PC-3 (cell line): ENCODE measurements at regions not wholly inside any gene's neighbourhood (a gene's known extent, or its start where the extent isn't known, plus 50 kb on each side); places are given as distances from the start of the nearest gene placed in this dataset.

Experiments used
- ATAC-seq: fragments of 200-7000 bp; cut with Tn5 transposase; 2 replicates; pipeline ENCODE4 v1.9.1; 2020; ENCODE audit warnings: mild to moderate bottlenecking, moderate library complexity
- BruUV-seq: library from RNA; stranded (reverse); fragments of 400-500 nt; replicated peaks from 2 replicates; lab custom pipeline; 2021; lab: Mats Ljungman, UMichigan
- CTCF ChIA-PET: fragments of 300-600 bp; sonication (Branson Sonifier 250); formaldehyde crosslinking; loops from one replicate; lab custom pipeline; 2022; ENCODE audit warnings: antibody characterized with exemption; lab: Charles Lee
- POLR2A ChIA-PET: fragments of 300-600 bp; sonication (Branson Sonifier 250); formaldehyde crosslinking; loops from one replicate; lab custom pipeline; 2022; ENCODE audit warnings: antibody characterized with exemption; ENCODE audit not compliant: unreplicated experiment; lab: Charles Lee
- DNase-seq: peaks from one replicate; pipeline ENCODE4 v3.0.0-alpha.2; 2015
- H2AFZ ChIP-seq: fragments of 300-600 bp; sonication (generic); 2 replicates; pipeline ENCODE4 v1.6.0; 2016; ENCODE audit warnings: antibody characterized with exemption, low read length
- H3F3A ChIP-seq: fragments of 300-600 bp; sonication (generic); one replicate; pipeline ENCODE4 v1.6.0; 2017; ENCODE audit warnings: antibody characterized with exemption, low read length, control low read depth, mild to moderate bottlenecking; ENCODE audit not compliant: unreplicated experiment
- H3K27ac ChIP-seq: fragments of 300-600 bp; sonication (generic); 2 replicates; pipeline ENCODE4 v1.5.1; 2016; ENCODE audit warnings: mild to moderate bottlenecking, low read length
- H3K27me3 ChIP-seq: fragments of 300-600 bp; sonication (generic); 2 replicates; pipeline ENCODE4 v1.6.1; 2016; ENCODE audit warnings: low read length, mixed read lengths
- H3K36me3 ChIP-seq: fragments of 300-600 bp; sonication (generic); 2 replicates; pipeline ENCODE4 v1.6.1; 2016; ENCODE audit warnings: low read depth, mixed run types, low read length, mixed read lengths
- H3K4me1 ChIP-seq: fragments of 300-600 bp; sonication (generic); 2 replicates; pipeline ENCODE4 v1.5.1; 2016; ENCODE audit warnings: low read length; ENCODE audit not compliant: insufficient read depth
- H3K4me2 ChIP-seq: fragments of 300-600 bp; sonication (generic); 2 replicates; pipeline ENCODE4 v1.6.0; 2016; ENCODE audit warnings: low read length
- H3K4me3 ChIP-seq: fragments of 300-600 bp; sonication (generic); 2 replicates; pipeline ENCODE4 v1.5.1; 2016; ENCODE audit warnings: mild to moderate bottlenecking, low read length, mixed read lengths
- H3K79me2 ChIP-seq: fragments of 300-600 bp; sonication (generic); 2 replicates; pipeline ENCODE4 v1.6.1; 2017; ENCODE audit warnings: low read length, mixed read lengths
- H3K9ac ChIP-seq: fragments of 300-600 bp; sonication (generic); 2 replicates; pipeline ENCODE4 v1.6.0; 2016; ENCODE audit warnings: mild to moderate bottlenecking, low read length
- H3K9me2 ChIP-seq: fragments of 300-600 bp; sonication (generic); replicated peaks from 2 replicates; pipeline ENCODE4 v1.6.1; 2016; ENCODE audit warnings: mixed run types, low read length, mixed read lengths
- H3K9me3 ChIP-seq: fragments of 300-600 bp; sonication (generic); 2 replicates; pipeline ENCODE4 v1.6.1; 2016; ENCODE audit warnings: low read length, mixed read lengths
- H4K20me1 ChIP-seq: fragments of 300-600 bp; sonication (generic); 2 replicates; pipeline ENCODE4 v1.6.1; 2016; ENCODE audit warnings: low read length, mixed read lengths
- CTCF ChIP-seq: fragments of 300-600 bp; sonication (generic); conservative IDR thresholded peaks from 2 replicates; pipeline ENCODE4 v1.5.1; 2017; ENCODE audit warnings: antibody characterized with exemption, low read depth, mild to moderate bottlenecking, low read length
- EZH2 ChIP-seq: fragments of 300-600 bp; sonication (generic); IDR thresholded peaks from one replicate; pipeline ENCODE4 v1.6.1; 2017; ENCODE audit warnings: antibody characterized with exemption, mild to moderate bottlenecking, low read length; ENCODE audit not compliant: unreplicated experiment
- EZH2phosphoT487 ChIP-seq: fragments of 300-600 bp; sonication (generic); IDR thresholded peaks from 2 replicates; pipeline ENCODE4 v1.6.1; 2018; ENCODE audit warnings: mild to moderate bottlenecking, antibody characterized with exemption, low read length, borderline replicate concordance
- intact Hi-C: fragments of 100-400 bp; cut with micrococcal nuclease; formaldehyde crosslinking; loops from 2 replicates; pipeline ENCODE4 v1.9.0; 2023

GRCh38 chr2:160911258-160911657, 249.0 kb upstream of the TANK start:
- Histone ChIP-seq H3K36me3 (no peaks in the 10 kb centered on the region), H3K4me3 (no peak overlapping the region), H3K9ac (no peak overlapping the region), H4K20me1 (no peaks in the 10 kb centered on the region), H3K27me3 (no peaks in the 10 kb centered on the region), H3K9me3 (no peaks in the 10 kb centered on the region), H3K4me1 (no peaks in the 10 kb centered on the region), H3K79me2 (no peaks in the 10 kb centered on the region), H3K9me2 (no peaks in the 10 kb centered on the region), H3K27ac (no peak overlapping the region), H3K4me2 (no peak overlapping the region), H3F3A (no peaks in the 10 kb centered on the region), H2AFZ (no peak overlapping the region)
- intact Hi-C loops = no loop called here
- TF ChIP-seq EZH2 (no peak), CTCF (no peak), EZH2phosphoT487 (no peak)
- CTCF ChIA-PET = no interaction called here
- POLR2A ChIA-PET = no interaction called here
- no peak for ATAC-seq
- DNase-seq = no peak
- BruUV-seq = no TSS peak

GRCh38 chr2:160912276-160912675, 248.0 kb upstream of the TANK start:
- Histone ChIP-seq H3K9me3 (no peaks in the 10 kb centered on the region), H3K36me3 (no peaks in the 10 kb centered on the region), H3K9ac (no peak overlapping the region), H2AFZ (no peak overlapping the region), H3K79me2 (no peaks in the 10 kb centered on the region), H3K4me1 (no peaks in the 10 kb centered on the region), H3K27ac (no peak overlapping the region), H3K4me2 (no peak overlapping the region), H3K9me2 (no peaks in the 10 kb centered on the region), H3F3A (no peaks in the 10 kb centered on the region), H3K4me3 (no peak overlapping the region), H4K20me1 (no peaks in the 10 kb centered on the region), H3K27me3 (no peaks in the 10 kb centered on the region)
- DNase-seq = no peak
- no TSS peak for BruUV-seq
- POLR2A ChIA-PET = no interaction called here
- TF ChIP-seq CTCF (no peak), EZH2 (no peak), EZH2phosphoT487 (no peak)
- intact Hi-C loops = no loop called here
- CTCF ChIA-PET = no interaction called here
- ATAC-seq = no peak

- Histone ChIP-seq H3F3A (no peaks in the 10 kb centered on the region), H3K79me2 (no peaks in the 10 kb centered on the region), H3K27ac (no peak overlapping the region), H3K9me2 (no peaks in the 10 kb centered on the region), H3K4me1 (0 out of 2 replicates have a peak, but pooled peaks cover 2% of the 10 kb centered on the region), H3K4me2 (no peak overlapping the region), H3K36me3 (no peaks in the 10 kb centered on the region), H3K9ac (no peak overlapping the region), H3K9me3 (no peaks in the 10 kb centered on the region), H3K4me3 (no peak overlapping the region), H2AFZ (no peak overlapping the region), H4K20me1 (no peaks in the 10 kb centered on the region), H3K27me3 (no peaks in the 10 kb centered on the region)
- BruUV-seq = no TSS peak
- TF ChIP-seq EZH2phosphoT487 (no peak), CTCF (no peak), EZH2 (no peak)
- ChIA-PET POLR2A (no interaction called here), CTCF (no interaction called here)
- no peak for ATAC-seq
- intact Hi-C loops = no loop called here
- no peak for DNase-seq
Measured at GRCh38 chr2:160913323-160913722, 246.9 kb upstream of the TANK start.
